ENCODE measurements at regions not wholly inside any gene's neighbourhood (a gene's known extent, or its start where the extent isn't known, plus 50 kb on each side); places are given as distances from the start of the nearest gene placed in this dataset.

DNA sequence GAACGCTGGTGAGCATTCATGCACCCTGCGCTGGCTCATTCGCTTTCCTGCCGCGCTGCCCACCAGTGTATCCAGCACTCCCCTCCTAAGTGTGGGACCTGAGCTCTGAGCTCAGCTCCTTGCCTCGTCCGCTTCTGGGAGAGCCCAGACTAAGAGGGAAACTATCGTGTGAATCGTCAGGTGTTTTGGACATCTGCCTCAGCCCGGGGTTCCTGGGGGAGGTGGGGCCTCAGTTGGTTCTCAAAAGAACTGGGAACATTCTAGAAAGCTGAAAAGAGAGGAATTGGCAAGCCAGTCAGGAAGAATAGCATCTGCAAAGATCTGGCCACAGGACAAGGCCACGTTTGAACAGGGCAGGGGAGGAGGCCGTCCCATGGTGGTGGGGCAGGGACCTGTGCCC lies 205.4 kb upstream of the CIBAR2 start:
- TF ChIP-seq, protein P1, sequence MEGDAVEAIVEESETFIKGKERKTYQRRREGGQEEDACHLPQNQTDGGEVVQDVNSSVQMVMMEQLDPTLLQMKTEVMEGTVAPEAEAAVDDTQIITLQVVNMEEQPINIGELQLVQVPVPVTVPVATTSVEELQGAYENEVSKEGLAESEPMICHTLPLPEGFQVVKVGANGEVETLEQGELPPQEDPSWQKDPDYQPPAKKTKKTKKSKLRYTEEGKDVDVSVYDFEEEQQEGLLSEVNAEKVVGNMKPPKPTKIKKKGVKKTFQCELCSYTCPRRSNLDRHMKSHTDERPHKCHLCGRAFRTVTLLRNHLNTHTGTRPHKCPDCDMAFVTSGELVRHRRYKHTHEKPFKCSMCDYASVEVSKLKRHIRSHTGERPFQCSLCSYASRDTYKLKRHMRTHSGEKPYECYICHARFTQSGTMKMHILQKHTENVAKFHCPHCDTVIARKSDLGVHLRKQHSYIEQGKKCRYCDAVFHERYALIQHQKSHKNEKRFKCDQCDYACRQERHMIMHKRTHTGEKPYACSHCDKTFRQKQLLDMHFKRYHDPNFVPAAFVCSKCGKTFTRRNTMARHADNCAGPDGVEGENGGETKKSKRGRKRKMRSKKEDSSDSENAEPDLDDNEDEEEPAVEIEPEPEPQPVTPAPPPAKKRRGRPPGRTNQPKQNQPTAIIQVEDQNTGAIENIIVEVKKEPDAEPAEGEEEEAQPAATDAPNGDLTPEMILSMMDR (IDR thresholded peaks at IDR 0.05), result no peak
- TF ChIP-seq POLR2A (IDR thresholded peaks at IDR 0.05), result no peak
